ENCODE measurements at regions not wholly inside any gene's neighbourhood (a gene's known extent, or its start where the extent isn't known, plus 50 kb on each side); places are given as distances from the start of the nearest gene placed in this dataset.

GRCh38 chr14:54102530-54102929, 145.9 kb upstream of the BMP4 start:
- no peaks in the 10 kb centered on the region for H3K27me3 ChIP-seq (replicated peaks; ENCODE audit: insufficient read depth)
- no peaks in the 10 kb centered on the region for H3K36me3 ChIP-seq
- no peak for DNase-seq (ENCODE audit: low spot score)
- intact Hi-C loops (cut with DNase I): no loop called here
- H3K27ac ChIP-seq: no peak overlapping the region
- H3K4me3 ChIP-seq: no peak overlapping the region
- no peaks in the 10 kb centered on the region for H3K9me3 ChIP-seq
- H3K4me1 ChIP-seq (replicated peaks): no peaks in the 10 kb centered on the region
- TF ChIP-seq CTCF (IDR thresholded peaks at IDR 0.05) (no peak), POLR2AphosphoS5 (IDR thresholded peaks at IDR 0.05) (no peak), POLR2A (IDR thresholded peaks at IDR 0.05) (no peak)

- H3K4me3 ChIP-seq: no peak overlapping the region
- no peak for DNase-seq (ENCODE audit: low spot score)
- H3K27ac ChIP-seq: no peak overlapping the region
- H3K27me3 ChIP-seq (replicated peaks; ENCODE audit: insufficient read depth): no peaks in the 10 kb centered on the region
- no peaks in the 10 kb centered on the region for H3K9me3 ChIP-seq
- no peaks in the 10 kb centered on the region for H3K4me1 ChIP-seq (replicated peaks)
- TF ChIP-seq POLR2A (IDR thresholded peaks at IDR 0.05): no peak
- no peak for TF ChIP-seq POLR2AphosphoS5 (IDR thresholded peaks at IDR 0.05)
- no peak for TF ChIP-seq CTCF (IDR thresholded peaks at IDR 0.05)
- intact Hi-C loops (cut with DNase I): no loop called here
- 37% methylated on average over 3 of the region's 3 CpGs for WGBS
- H3K36me3 ChIP-seq: no peaks in the 10 kb centered on the region
These were observed 148.0 kb upstream of the BMP4 start for GRCh38 chr14:54104601-54105145.

GRCh38 chr14:54105406-54105805, 148.8 kb upstream of the BMP4 start:
- TF ChIP-seq POLR2A (IDR thresholded peaks at IDR 0.05) (no peak), CTCF (IDR thresholded peaks at IDR 0.05) (no peak), POLR2AphosphoS5 (IDR thresholded peaks at IDR 0.05) (no peak)
- no peak for DNase-seq (ENCODE audit: low spot score)
- Histone ChIP-seq H3K27me3 (replicated peaks; ENCODE audit: insufficient read depth) (no peaks in the 10 kb centered on the region), H3K4me1 (replicated peaks) (no peaks in the 10 kb centered on the region), H3K36me3 (no peaks in the 10 kb centered on the region), H3K9me3 (no peaks in the 10 kb centered on the region), H3K4me3 (no peak overlapping the region), H3K27ac (no peak overlapping the region)
- intact Hi-C loops (cut with DNase I): no loop called here
- 100% methylated on average over 2 of the region's 2 CpGs for WGBS

GRCh38 chr14:54105898-54106297, 149.3 kb upstream of the BMP4 start:
- Histone ChIP-seq H3K9me3 (no peaks in the 10 kb centered on the region), H3K36me3 (no peaks in the 10 kb centered on the region), H3K27ac (no peak overlapping the region), H3K4me3 (no peak overlapping the region), H3K27me3 (replicated peaks; ENCODE audit: insufficient read depth) (no peaks in the 10 kb centered on the region), H3K4me1 (replicated peaks) (no peaks in the 10 kb centered on the region)
- intact Hi-C loops (cut with DNase I): no loop called here
- no peak for DNase-seq (ENCODE audit: low spot score)
- 78% methylated on average over 2 of the region's 2 CpGs for WGBS
- TF ChIP-seq POLR2AphosphoS5 (IDR thresholded peaks at IDR 0.05) (no peak), POLR2A (IDR thresholded peaks at IDR 0.05) (no peak), CTCF (IDR thresholded peaks at IDR 0.05) (no peak)

- WGBS: 43% methylated on average over 6 of the region's 6 CpGs
- intact Hi-C loops (cut with DNase I): no loop called here
These were observed 150.2 kb upstream of the BMP4 start for GRCh38 chr14:54106661-54107377.

More at GRCh38 chr14:54106661-54107377, 150.2 kb upstream of the BMP4 start:
- H3K4me3 ChIP-seq: no peak overlapping the region
- no peaks in the 10 kb centered on the region for H3K4me1 ChIP-seq (replicated peaks)
- no peaks in the 10 kb centered on the region for H3K36me3 ChIP-seq
- H3K27me3 ChIP-seq (replicated peaks; ENCODE audit: insufficient read depth): no peaks in the 10 kb centered on the region
- no peak for DNase-seq (ENCODE audit: low spot score)
- H3K9me3 ChIP-seq: no peaks in the 10 kb centered on the region
- H3K27ac ChIP-seq: no peak overlapping the region
- TF ChIP-seq POLR2AphosphoS5 (IDR thresholded peaks at IDR 0.05): no peak
- no peak for TF ChIP-seq POLR2A (IDR thresholded peaks at IDR 0.05)
- no peak for TF ChIP-seq CTCF (IDR thresholded peaks at IDR 0.05)
